GM23338 (cell line): ENCODE measurements at regions not wholly inside any gene's neighbourhood (a gene's known extent, or its start where the extent isn't known, plus 50 kb on each side); places are given as distances from the start of the nearest gene placed in this dataset.

Experiments used
- ATAC-seq: fragments of 200-7000 bp; cut with Tn5 transposase; 3 replicates; pipeline ENCODE4 v1.9.1; 2020
- DNase-seq: peaks from one replicate; pipeline ENCODE4 v3.0.0-alpha.2; 2015; ENCODE audit warnings: low spot score
- H2AFZ ChIP-seq: fragments of 200-600 bp; sonication (generic); 2 replicates; pipeline ENCODE4 v1.8.0; 2016; ENCODE audit warnings: antibody characterized with exemption, mild to moderate bottlenecking, moderate library complexity
- H3F3A ChIP-seq: fragments of 200-600 bp; sonication (generic); replicated peaks from 2 replicates; pipeline ENCODE4 v1.8.0; 2017; ENCODE audit warnings: antibody characterized with exemption, mixed run types, low read depth
- H3K27ac ChIP-seq: fragments of 200-600 bp; sonication (generic); 2 replicates; pipeline ENCODE4 v1.6.1; 2016; ENCODE audit warnings: low read depth
- H3K27me3 ChIP-seq: fragments of 200-600 bp; sonication (generic); 2 replicates; pipeline ENCODE4 v1.8.0; 2016; ENCODE audit warnings: mild to moderate bottlenecking, mixed run types, moderate library complexity; ENCODE audit not compliant: insufficient read depth
- H3K36me3 ChIP-seq: fragments of 200-600 bp; sonication (generic); 2 replicates; pipeline ENCODE4 v1.8.0; 2016; ENCODE audit warnings: mild to moderate bottlenecking; ENCODE audit not compliant: insufficient read depth
- H3K4me1 ChIP-seq: fragments of 200-600 bp; sonication (generic); 2 replicates; pipeline ENCODE4 v1.8.0; 2016; ENCODE audit warnings: mild to moderate bottlenecking, moderate library complexity; ENCODE audit not compliant: insufficient read depth
- H3K4me2 ChIP-seq: fragments of 200-600 bp; sonication (generic); 2 replicates; pipeline ENCODE4 v1.7.1; 2017; ENCODE audit warnings: mixed run types
- H3K4me3 ChIP-seq: fragments of 200-600 bp; sonication (generic); 2 replicates; pipeline ENCODE4 v1.6.1; 2016; ENCODE audit warnings: mixed run types
- H3K79me2 ChIP-seq: fragments of 200-600 bp; sonication (generic); replicated peaks from 2 replicates; pipeline ENCODE4 v1.8.0; 2017; ENCODE audit warnings: mild to moderate bottlenecking; ENCODE audit not compliant: insufficient read depth
- H3K9me2 ChIP-seq: fragments of 200-600 bp; sonication (generic); 2 replicates; pipeline ENCODE4 v1.8.0; 2017; ENCODE audit not compliant: insufficient read depth
- H4K20me1 ChIP-seq: fragments of 200-600 bp; sonication (generic); replicated peaks from 2 replicates; pipeline ENCODE4 v1.8.0; 2017; ENCODE audit warnings: mild to moderate bottlenecking; ENCODE audit not compliant: insufficient read depth
- H3K27ac Mint-ChIP-seq: 2 replicates; pipeline ENCODE4 v1.8.0; 2020; ENCODE audit warnings: inconsistent platforms, mild to moderate bottlenecking, moderate library complexity, mixed read lengths
- H3K27me3 Mint-ChIP-seq: 3 replicates; pipeline ENCODE4 v1.8.0; 2022; ENCODE audit warnings: low read depth, mild to moderate bottlenecking, moderate library complexity, mixed read lengths, inconsistent platforms; ENCODE audit not compliant: insufficient read depth, poor library complexity
- H3K36me3 Mint-ChIP-seq: 3 replicates; pipeline ENCODE4 v1.8.0; 2021; ENCODE audit warnings: low read depth, mild to moderate bottlenecking, inconsistent platforms, moderate library complexity, mixed read lengths
- H3K4me1 Mint-ChIP-seq: 3 replicates; pipeline ENCODE4 v1.8.0; 2020; ENCODE audit warnings: mild to moderate bottlenecking, inconsistent platforms, mixed read lengths
- H3K4me3 Mint-ChIP-seq: 3 replicates; pipeline ENCODE4 v1.8.0; 2021; ENCODE audit warnings: moderate library complexity, mild to moderate bottlenecking, inconsistent platforms, mixed read lengths
- H3K9me3 Mint-ChIP-seq: 3 replicates; pipeline ENCODE4 v1.8.0; 2020; ENCODE audit warnings: moderate library complexity, mild to moderate bottlenecking, inconsistent platforms, mixed read lengths
- CREB1 ChIP-seq: fragments of 250-450 bp; sonication (Bioruptor Pico); IDR thresholded peaks from 2 replicates; pipeline ENCODE4 v1.5.0; 2020; ENCODE audit warnings: low read depth, mild to moderate bottlenecking, moderate library complexity
- CTCF ChIP-seq, 2 experiments: fragments of 200-600 bp in 1 of 2; sonication (generic) in 1 of 2; conservative IDR thresholded peaks; 2 replicates each; pipeline versions ENCODE4 v1.5.1 to v1.6.1; 2016 to 2017; ENCODE audit warnings: antibody characterized with exemption in 2 of 2, low read depth in 2 of 2, mild to moderate bottlenecking in 2 of 2, moderate library complexity in 1 of 2
- ETS1 ChIP-seq: IDR thresholded peaks from 2 replicates; pipeline ENCODE4 v1.6.1; 2016; ENCODE audit warnings: antibody characterized with exemption
- EZH2 ChIP-seq: fragments of 200-600 bp; sonication (generic); IDR thresholded peaks from one replicate; pipeline ENCODE4 v1.8.0; 2017; ENCODE audit warnings: antibody characterized with exemption, mild to moderate bottlenecking, low read depth; ENCODE audit not compliant: unreplicated experiment
- EZH2phosphoT487 ChIP-seq: fragments of 200-600 bp; sonication (generic); IDR thresholded peaks from one replicate; pipeline ENCODE4 v1.8.1; 2018; ENCODE audit warnings: antibody characterized with exemption; ENCODE audit not compliant: unreplicated experiment
- JUNB ChIP-seq: IDR thresholded peaks from one replicate; pipeline ENCODE4 v1.6.1; 2016; ENCODE audit warnings: antibody characterized with exemption; ENCODE audit not compliant: unreplicated experiment
- NANOG ChIP-seq: IDR thresholded peaks from 2 replicates; pipeline ENCODE4 v1.6.1; 2016; ENCODE audit warnings: antibody characterized with exemption, borderline replicate concordance
- POLR2AphosphoS5 ChIP-seq: IDR thresholded peaks from 2 replicates; pipeline ENCODE4 v1.6.1; 2016; ENCODE audit warnings: antibody characterized with exemption, low read depth
- STAT1 ChIP-seq: IDR thresholded peaks from one replicate; pipeline ENCODE4 v1.6.1; 2016; ENCODE audit warnings: antibody characterized with exemption; ENCODE audit not compliant: unreplicated experiment
- ZNF114 ChIP-seq: fragments of 250-450 bp; sonication (Bioruptor Pico); IDR thresholded peaks from 2 replicates; pipeline ENCODE4 v1.5.0; 2020; ENCODE audit warnings: mild to moderate bottlenecking, moderate library complexity
- ZNF331 ChIP-seq: fragments of 250-450 bp; sonication (Bioruptor Pico); IDR thresholded peaks from 2 replicates; pipeline ENCODE4 v1.5.0; 2020; ENCODE audit warnings: low read depth, mild to moderate bottlenecking, moderate library complexity
- TF ChIP-seq, protein P1 (sequence below): fragments of 250-450 bp; sonication (Bioruptor Pico); IDR thresholded peaks from 2 replicates; pipeline ENCODE4 v1.5.0; 2020; ENCODE audit warnings: mild to moderate bottlenecking, moderate library complexity
- TF ChIP-seq, protein P2 (sequence below): IDR thresholded peaks from one replicate; pipeline ENCODE4 v1.6.1; 2018; ENCODE audit warnings: antibody characterized with exemption; ENCODE audit not compliant: unreplicated experiment

GRCh38 chr2:59899692-59900091 is 653.8 kb downstream of the BCL11A start:
- H3K9me2 ChIP-seq = no peaks in the 10 kb centered on the region; the same call in 1 of the 2 replicates
- DNase-seq (no peak), ATAC-seq (no peak)
- H3K4me3 ChIP-seq = no peak overlapping the region
- H4K20me1 ChIP-seq = no peaks in the 10 kb centered on the region
- no peaks in the 10 kb centered on the region for H3K79me2 ChIP-seq
- Mint-ChIP-seq H3K36me3 (no peaks in the 10 kb centered on the region), H3K4me1 (peaks cover 8% of the 10 kb centered on the region; the same call in 1 of the 3 replicates), H3K27ac (no peak overlapping the region), H3K27me3 (no peaks in the 10 kb centered on the region), H3K9me3 (no peaks in the 10 kb centered on the region), H3K4me3 (no peak overlapping the region)
- H3K36me3 ChIP-seq = no peaks in the 10 kb centered on the region
- H2AFZ ChIP-seq = no peak overlapping the region
- no peaks in the 10 kb centered on the region for H3K4me1 ChIP-seq
- no peak overlapping the region for H3K27ac ChIP-seq
- H3F3A ChIP-seq = no peaks in the 10 kb centered on the region
- no peaks in the 10 kb centered on the region for H3K27me3 ChIP-seq
- H3K4me2 ChIP-seq = no peak overlapping the region
- TF ChIP-seq ZNF331 (CRISPR knock-in tag) = no peak
- no peak for TF ChIP-seq ETS1
- TF ChIP-seq CTCF (conservative IDR thresholded peaks at IDR 0.05; ENCODE audit: low read depth in 2 of 2) = no peak
- TF ChIP-seq NANOG = no peak
- no peak for TF ChIP-seq STAT1
- no peak for TF ChIP-seq POLR2AphosphoS5
- TF ChIP-seq ZNF114 (CRISPR knock-in tag) = no peak
- TF ChIP-seq, protein P1, sequence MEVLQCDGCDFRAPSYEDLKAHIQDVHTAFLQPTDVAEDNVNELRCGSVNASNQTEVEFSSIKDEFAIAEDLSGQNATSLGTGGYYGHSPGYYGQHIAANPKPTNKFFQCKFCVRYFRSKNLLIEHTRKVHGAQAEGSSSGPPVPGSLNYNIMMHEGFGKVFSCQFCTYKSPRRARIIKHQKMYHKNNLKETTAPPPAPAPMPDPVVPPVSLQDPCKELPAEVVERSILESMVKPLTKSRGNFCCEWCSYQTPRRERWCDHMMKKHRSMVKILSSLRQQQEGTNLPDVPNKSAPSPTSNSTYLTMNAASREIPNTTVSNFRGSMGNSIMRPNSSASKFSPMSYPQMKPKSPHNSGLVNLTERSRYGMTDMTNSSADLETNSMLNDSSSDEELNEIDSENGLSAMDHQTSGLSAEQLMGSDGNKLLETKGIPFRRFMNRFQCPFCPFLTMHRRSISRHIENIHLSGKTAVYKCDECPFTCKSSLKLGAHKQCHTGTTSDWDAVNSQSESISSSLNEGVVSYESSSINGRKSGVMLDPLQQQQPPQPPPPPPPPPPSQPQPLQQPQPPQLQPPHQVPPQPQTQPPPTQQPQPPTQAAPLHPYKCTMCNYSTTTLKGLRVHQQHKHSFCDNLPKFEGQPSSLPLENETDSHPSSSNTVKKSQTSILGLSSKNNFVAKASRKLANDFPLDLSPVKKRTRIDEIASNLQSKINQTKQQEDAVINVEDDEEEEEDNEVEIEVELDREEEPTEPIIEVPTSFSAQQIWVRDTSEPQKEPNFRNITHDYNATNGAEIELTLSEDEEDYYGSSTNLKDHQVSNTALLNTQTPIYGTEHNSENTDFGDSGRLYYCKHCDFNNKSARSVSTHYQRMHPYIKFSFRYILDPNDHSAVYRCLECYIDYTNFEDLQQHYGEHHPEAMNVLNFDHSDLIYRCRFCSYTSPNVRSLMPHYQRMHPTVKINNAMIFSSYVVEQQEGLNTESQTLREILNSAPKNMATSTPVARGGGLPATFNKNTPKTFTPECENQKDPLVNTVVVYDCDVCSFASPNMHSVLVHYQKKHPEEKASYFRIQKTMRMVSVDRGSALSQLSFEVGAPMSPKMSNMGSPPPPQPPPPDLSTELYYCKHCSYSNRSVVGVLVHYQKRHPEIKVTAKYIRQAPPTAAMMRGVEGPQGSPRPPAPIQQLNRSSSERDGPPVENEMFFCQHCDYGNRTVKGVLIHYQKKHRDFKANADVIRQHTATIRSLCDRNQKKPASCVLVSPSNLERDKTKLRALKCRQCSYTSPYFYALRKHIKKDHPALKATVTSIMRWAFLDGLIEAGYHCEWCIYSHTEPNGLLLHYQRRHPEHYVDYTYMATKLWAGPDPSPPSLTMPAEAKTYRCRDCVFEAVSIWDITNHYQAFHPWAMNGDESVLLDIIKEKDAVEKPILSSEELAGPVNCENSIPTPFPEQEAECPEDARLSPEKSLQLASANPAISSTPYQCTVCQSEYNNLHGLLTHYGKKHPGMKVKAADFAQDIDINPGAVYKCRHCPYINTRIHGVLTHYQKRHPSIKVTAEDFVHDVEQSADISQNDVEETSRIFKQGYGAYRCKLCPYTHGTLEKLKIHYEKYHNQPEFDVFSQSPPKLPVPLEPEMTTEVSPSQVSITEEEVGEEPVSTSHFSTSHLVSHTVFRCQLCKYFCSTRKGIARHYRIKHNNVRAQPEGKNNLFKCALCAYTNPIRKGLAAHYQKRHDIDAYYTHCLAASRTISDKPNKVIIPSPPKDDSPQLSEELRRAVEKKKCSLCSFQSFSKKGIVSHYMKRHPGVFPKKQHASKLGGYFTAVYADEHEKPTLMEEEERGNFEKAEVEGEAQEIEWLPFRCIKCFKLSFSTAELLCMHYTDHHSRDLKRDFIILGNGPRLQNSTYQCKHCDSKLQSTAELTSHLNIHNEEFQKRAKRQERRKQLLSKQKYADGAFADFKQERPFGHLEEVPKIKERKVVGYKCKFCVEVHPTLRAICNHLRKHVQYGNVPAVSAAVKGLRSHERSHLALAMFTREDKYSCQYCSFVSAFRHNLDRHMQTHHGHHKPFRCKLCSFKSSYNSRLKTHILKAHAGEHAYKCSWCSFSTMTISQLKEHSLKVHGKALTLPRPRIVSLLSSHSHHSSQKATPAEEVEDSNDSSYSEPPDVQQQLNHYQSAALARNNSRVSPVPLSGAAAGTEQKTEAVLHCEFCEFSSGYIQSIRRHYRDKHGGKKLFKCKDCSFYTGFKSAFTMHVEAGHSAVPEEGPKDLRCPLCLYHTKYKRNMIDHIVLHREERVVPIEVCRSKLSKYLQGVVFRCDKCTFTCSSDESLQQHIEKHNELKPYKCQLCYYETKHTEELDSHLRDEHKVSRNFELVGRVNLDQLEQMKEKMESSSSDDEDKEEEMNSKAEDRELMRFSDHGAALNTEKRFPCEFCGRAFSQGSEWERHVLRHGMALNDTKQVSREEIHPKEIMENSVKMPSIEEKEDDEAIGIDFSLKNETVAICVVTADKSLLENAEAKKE = no peak
- TF ChIP-seq CREB1 (CRISPR knock-in tag) = no peak
- TF ChIP-seq EZH2 = no peak
- no peak for TF ChIP-seq JUNB
- TF ChIP-seq EZH2phosphoT487 = no peak
- TF ChIP-seq, protein P2, sequence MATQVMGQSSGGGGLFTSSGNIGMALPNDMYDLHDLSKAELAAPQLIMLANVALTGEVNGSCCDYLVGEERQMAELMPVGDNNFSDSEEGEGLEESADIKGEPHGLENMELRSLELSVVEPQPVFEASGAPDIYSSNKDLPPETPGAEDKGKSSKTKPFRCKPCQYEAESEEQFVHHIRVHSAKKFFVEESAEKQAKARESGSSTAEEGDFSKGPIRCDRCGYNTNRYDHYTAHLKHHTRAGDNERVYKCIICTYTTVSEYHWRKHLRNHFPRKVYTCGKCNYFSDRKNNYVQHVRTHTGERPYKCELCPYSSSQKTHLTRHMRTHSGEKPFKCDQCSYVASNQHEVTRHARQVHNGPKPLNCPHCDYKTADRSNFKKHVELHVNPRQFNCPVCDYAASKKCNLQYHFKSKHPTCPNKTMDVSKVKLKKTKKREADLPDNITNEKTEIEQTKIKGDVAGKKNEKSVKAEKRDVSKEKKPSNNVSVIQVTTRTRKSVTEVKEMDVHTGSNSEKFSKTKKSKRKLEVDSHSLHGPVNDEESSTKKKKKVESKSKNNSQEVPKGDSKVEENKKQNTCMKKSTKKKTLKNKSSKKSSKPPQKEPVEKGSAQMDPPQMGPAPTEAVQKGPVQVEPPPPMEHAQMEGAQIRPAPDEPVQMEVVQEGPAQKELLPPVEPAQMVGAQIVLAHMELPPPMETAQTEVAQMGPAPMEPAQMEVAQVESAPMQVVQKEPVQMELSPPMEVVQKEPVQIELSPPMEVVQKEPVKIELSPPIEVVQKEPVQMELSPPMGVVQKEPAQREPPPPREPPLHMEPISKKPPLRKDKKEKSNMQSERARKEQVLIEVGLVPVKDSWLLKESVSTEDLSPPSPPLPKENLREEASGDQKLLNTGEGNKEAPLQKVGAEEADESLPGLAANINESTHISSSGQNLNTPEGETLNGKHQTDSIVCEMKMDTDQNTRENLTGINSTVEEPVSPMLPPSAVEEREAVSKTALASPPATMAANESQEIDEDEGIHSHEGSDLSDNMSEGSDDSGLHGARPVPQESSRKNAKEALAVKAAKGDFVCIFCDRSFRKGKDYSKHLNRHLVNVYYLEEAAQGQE = no peak
